Epithelial cell of esophagus (primary cell): ENCODE measurements at regions not wholly inside any gene's neighbourhood (a gene's known extent, or its start where the extent isn't known, plus 50 kb on each side); places are given as distances from the start of the nearest gene placed in this dataset.

Experiments used
- DNase-seq: peaks from one replicate; pipeline ENCODE4 v3.0.0; 2010; ENCODE audit warnings: low read depth
- H3K4me3 ChIP-seq: 2 replicates; pipeline ENCODE4 v1.5.1; 2011; ENCODE audit warnings: mild to moderate bottlenecking, low read length, control low read depth
- CTCF ChIP-seq: IDR thresholded peaks from 2 replicates; pipeline ENCODE4 v1.5.1; 2011; ENCODE audit warnings: low read depth, mild to moderate bottlenecking, low read length, control low read depth, inconsistent platforms; ENCODE audit not compliant: insufficient read depth; ENCODE audit errors: missing control alignments

GRCh38 chr13:85698256-85698655 is 101.0 kb downstream of the SLITRK6 start:
- TF ChIP-seq CTCF, result no peak
- H3K4me3 ChIP-seq, result no peak overlapping the region
- DNase-seq, result no peak

GRCh38 chr13:85694992-85695391 is 104.2 kb downstream of the SLITRK6 start:
- DNase-seq, result peak; percentile 27
- TF ChIP-seq CTCF, result no peak
- no peak overlapping the region for H3K4me3 ChIP-seq

- peak; percentile 61 for DNase-seq
- no peak overlapping the region for H3K4me3 ChIP-seq
- no peak for TF ChIP-seq CTCF
Measured at GRCh38 chr13:85693889-85694511, 105.2 kb downstream of the SLITRK6 start.

- no peak for TF ChIP-seq CTCF
- no peak overlapping the region for H3K4me3 ChIP-seq
- no peak for DNase-seq
Measured at GRCh38 chr13:85690368-85690767, 108.9 kb downstream of the SLITRK6 start.

GRCh38 chr13:85685436-85685835 is 113.8 kb downstream of the SLITRK6 start:
- no peak overlapping the region for H3K4me3 ChIP-seq
- DNase-seq, result no peak
- no peak for TF ChIP-seq CTCF

GRCh38 chr13:85675151-85675907 is 123.9 kb downstream of the SLITRK6 start:
- H3K4me3 ChIP-seq, result no peak overlapping the region
- TF ChIP-seq CTCF, result no peak
- DNase-seq, result no peak
